H4 (cell line): ENCODE measurements at regions not wholly inside any gene's neighbourhood (a gene's known extent, or its start where the extent isn't known, plus 50 kb on each side); places are given as distances from the start of the nearest gene placed in this dataset.
"Not testable (repeated sequence)": the region's sequence is repeated elsewhere in the genome, so short reads cannot be mapped to it uniquely, and the experiment has no call there.

Source experiments
- DNase-seq: peaks from one replicate; pipeline ENCODE4 v3.0.0-alpha.2; 2015; ENCODE audit warnings: low spot score

DNA sequence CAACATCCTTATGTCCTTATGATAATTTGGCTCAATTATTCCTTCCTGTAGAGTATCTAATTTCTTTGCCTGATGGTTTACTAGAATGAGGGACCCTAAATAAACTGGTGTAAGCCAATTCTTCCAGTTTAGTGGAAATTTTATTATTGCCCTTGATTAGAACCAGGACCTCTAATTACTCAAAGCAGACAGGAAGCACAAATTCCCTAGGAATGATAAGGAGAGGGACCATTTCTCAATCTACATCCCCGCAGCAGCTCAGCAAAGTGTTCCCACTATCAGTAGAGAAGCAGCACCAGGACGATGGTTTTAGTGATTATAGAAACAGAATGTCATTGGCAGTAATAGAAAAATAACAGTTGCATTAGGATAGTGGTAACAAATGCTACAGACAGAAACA lies 97.1 kb downstream of the PLPPR4 start:
- DNase-seq: no peak

DNA sequence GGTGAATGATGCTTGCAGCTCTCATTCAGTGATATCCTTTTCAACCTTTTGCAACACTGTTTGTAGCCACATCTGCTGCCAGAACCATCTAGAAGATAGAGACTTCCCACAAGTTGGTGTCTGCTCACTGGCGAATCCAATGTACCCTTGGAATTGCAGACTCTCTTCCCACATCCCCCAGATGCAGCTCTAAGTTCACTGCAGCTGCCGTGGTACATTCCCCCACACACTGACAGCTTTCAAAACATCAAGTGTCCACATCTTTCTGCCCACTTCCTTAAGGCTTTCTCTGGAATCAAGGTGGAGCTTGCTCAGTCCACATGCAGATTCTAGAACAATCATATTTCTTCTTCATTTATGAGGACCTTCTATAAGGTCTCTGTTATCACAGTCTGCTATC lies 99.2 kb downstream of the PLPPR4 start:
- no peak for DNase-seq

DNA sequence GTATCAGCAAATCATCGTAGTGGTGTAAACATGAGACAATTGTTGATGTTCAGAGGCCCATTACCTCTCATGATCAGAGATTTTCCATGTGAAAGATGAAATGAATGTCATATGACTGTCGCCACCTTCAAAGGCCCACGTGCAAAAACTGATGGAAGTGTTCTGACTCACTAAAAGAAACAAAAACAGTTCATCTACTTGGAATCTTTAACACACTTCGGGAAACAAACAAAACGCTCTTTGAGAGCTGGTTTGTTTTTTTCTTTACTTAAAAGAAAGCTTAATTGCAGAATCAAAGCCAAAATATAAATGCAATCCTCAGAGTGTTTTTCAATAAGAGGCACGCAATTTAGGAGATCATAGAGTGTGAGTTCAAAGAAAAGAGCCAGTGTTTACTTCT lies 100.8 kb downstream of the PLPPR4 start:
- no peak for DNase-seq

DNA sequence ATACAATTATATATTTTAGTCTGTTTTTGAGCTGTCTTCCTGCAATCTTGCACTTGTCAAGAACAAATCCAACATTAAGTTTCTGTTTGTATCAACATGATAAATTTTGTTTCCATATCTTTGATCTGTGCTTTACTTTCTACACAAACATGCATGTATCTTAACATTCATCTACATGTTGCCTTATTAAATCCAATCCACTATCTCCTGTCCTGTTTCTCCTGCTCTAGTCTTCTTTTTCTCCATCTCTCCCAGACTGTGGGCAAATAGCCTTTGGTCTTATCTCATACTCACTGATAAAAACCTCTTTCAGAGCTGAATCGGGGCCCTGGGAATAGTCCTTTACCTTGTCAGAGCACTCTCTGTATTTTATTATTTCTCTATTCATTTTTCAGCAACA lies 101.3 kb downstream of the PLPPR4 start:
- no peak for DNase-seq

DNA sequence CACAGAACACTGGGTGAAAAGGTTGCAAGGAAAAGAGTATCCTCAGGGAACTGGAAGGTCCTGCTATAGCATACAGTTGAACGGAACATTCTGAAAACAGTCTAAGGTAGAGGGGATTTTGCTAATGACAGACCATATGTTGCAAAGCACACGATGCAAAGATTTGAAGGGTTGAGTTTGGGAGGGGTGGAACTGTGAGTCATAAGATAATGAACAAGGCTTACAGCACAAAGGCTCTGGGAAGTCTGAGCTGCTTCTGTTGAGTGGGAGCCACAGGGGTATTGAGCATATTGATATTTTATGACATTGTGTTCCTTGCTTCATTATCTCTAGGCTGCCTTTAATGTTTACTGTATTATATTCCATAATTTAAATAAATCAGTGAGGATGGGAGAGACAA lies 104.9 kb downstream of the PLPPR4 start:
- DNase-seq: no peak

DNA sequence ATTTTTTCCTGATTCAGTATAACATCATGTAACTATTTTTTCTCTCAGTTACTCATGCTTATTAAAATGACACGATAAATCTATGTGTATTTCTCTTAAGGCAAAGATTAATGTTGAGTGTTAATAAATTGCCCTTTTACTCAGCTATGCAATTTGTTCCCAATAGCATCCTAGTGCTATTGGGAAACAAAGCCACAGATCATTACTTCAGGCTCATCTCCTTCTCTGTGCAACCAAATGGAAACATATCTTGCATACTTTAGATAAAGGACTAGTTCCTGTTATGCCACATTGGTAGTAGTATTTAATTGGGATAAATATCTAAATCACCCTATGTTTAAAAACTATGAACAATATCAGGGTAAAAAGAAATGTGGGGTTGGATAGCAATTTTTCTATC lies 106.2 kb downstream of the PLPPR4 start:
- DNase-seq: no peak

DNA sequence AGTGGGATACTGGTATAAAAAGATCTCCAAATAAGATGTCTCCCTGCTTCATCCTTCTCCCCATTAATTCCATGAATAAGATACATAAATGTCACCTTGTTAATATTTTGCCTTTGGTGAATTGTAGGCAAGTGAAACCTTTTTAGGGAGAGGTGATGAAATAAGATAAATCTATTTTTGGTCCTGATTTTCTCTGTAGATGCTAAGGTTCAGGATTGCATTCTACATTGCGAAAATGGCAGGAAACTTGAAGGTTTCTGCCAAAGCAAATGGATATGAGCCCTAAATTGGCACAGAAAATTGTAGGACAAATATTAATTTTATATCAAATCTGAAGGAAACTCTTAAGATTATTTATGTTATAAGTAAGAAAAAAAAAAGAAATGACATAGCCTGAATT lies 107.1 kb downstream of the PLPPR4 start:
- DNase-seq: no peak

DNA sequence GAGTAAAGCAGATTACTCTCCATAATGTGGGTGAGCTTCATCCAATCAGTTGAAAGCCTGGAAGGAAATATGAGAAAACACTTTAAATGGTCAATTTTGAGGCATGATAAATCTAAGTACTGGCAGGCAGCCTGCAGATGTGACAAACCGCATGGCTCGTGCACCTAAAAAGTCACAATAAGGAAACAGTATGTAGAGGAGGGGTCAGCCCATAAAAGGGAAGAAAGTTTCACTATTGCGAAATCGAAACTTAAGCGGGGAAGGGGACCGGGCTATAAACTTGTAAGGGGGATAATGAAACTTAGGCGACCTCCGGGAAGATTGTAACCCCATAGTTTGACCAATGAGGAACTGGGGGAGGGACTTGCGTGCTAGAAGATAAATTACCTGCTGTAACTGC lies 109.8 kb downstream of the PLPPR4 start:
- DNase-seq: no peak

DNA sequence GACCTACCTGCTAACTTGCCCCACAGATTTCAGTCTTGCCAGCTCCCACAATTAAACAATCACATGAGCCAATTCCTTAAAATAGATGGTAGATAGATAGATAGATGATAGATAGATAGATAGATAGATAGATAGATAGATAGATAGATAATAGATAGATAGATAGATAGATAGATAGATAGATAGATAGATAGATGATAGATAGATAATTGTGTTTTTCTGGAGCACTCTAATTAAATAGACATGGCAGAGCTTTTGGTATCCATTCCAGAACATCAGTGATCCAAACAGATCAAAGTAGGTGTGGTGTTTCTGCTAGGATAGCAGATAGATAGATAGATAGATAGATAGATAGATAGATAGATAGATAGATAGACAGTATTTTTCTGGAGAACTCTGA lies 110.4 kb downstream of the PLPPR4 start:
- not testable (repeated sequence) for DNase-seq

DNA sequence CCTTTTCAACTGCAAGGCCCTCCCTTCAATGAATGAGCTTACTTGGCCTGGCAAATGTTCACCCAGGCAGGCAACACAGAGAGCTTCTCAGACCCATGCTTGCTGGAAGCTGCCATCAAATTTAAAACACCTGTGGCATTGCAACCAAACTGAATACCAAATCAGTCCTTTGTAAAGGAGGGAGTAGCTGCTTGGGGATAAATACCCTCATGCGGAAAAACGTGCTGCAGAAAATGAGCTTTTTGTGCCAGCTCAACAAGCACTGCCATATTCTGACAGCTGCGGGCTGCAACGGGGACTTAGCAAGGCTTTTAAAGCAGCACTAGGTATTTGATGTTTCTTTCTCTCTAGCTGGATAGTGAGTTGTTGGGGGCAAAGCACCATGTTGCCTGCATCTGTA lies 119.7 kb downstream of the PLPPR4 start:
- DNase-seq: no peak

DNA sequence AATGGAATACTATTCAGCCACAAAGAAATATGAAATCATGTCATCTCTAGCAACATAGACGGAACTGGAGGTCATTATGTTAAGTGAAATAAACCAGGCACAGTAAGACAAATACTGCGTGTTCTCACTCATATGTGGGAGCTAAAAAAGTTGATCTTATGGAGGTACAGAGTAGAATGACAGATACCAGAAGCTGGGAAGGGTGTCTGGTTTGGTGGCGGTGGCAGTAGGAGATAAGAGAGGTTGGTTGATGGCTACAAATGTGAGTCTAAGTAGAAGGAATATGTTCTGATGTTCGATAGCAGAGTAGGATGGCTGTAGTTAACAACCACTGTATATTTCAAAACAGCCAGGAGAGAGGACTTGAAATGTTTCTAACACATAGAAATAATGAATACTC lies 121.6 kb downstream of the PLPPR4 start:
- DNase-seq: no peak

DNA sequence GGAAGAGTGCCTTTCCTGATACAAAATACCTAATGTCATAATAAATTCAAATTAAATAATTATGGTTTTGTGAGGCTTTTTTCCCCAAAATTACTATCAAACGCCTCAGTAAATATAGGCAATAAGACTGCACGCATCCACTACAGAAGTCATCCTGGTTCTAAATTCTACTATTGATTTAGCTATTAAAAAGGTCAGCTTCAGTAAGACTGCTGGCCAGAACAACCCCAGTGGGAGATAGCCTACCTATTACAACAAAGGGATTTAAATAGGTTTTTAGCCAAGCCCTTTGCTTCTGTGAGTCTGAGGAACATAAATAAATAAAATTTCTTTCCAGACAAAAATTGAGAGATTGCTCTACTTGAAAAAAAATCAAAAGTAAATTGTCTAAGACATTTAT lies 132.1 kb downstream of the PLPPR4 start:
- DNase-seq: no peak

DNA sequence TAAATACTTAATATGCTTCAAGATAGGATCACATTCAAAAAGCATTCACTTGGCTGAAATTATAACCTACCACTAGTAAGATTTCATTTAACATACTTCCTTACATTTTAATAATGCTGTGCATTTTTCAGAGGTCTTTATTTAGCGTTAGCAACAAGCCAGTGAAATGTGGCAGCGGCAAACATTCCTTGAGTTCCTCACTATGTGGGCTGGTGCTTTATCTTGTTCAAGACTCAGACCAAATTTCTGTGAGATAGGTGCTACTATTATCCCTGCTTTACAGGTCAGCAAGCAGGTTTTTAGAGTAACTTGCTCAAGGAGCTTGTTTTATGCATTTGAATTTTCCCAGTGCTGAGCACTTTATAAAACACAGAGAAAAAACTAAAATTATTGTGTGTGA lies 132.7 kb downstream of the PLPPR4 start:
- DNase-seq: no peak

DNA sequence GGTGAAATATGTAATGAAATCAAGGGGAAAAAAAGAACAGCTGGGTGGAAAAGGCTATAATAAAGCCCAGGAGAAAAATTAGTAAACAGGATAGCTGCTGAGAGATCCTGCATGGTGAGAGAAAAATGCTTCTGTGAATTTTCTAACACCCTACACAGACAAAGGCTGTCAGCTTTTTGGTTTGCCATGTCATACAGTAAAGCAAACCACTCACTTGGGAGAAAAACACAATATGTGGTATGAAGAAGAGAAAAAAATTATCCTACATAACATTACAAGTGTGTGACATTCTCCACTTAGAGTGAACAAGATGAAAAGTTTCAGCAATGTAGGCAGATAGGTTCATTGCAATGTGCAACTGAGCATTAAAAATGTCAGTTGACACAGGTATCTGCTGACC lies 133.6 kb downstream of the PLPPR4 start:
- DNase-seq: no peak

DNA sequence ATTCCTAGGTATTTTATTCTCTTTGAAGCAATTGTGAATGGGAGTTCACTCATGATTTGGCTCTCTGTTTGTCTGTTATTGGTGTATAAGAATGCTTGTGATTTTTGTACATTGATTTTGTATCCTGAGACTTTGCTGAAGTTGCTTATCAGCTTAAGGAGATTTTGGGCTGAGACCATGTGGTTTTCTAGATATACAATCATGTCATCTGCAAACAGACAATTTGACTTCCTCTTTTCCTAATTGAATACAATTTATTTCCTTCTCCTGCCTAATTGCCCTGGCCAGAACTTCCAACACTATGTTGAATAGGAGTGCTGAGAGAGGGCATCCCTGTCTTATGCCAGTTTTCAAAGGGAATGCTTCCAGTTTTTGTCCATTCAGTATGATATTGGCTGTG lies 137.3 kb downstream of the PLPPR4 start:
- DNase-seq: not testable (repeated sequence)

DNA sequence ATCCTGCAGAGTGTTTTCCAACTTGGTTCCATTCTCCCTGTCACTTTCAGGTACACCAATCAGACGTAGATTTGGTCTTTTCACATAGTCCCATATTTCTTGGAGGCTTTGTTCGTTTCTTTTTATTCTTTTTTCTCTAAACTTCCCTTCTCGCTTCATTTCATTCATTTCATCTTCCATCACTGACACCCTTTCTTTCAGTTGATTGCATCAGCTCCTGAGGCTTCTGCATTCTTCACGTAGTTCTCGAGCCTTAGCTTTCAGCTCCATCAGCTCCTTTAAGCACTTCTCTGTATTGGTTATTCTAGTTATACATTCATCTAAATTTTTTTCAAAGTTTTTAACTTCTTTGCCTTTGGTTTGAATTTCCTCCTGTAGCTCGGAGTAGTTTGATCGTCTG lies 140.1 kb downstream of the PLPPR4 start:
- DNase-seq: not testable (repeated sequence)

DNA sequence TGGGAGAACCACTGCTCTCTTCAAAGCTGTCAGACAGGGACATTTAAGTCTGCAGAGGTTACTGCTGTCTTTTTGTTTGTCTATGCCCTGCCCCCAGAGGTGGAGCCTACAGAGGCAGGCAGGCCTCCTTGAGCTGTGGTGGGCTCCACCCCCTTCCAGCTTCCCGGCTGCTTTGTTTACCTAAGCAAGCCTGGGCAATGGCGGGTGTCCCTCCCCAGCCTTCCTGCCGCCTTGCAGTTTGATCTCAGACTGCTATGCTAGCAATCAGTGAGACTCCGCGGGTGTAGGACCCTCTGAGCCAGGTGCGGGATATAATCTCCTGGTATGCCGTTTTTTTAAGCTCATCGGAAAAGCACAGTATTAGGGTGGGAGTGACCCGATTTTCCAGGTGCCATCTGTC lies 141.0 kb downstream of the PLPPR4 start:
- not testable (repeated sequence) for DNase-seq

DNA sequence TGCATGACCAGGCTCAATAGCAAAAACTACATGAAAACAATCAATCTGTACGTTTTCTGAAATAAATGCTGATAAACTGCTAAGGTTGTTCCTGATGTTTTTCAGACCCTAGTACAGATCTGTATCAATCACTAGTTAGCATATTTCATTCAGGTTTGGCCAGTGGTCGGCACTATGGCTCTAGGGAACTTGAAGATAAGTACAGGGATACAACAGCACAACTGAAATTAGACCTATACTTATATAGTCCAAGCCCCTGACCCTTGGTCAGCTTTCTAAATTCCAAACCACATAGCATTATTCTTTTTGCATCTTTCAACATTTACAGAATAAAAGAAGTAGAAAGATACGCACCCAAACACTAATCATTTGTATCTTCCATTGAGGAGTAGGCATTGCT lies 142.7 kb downstream of the PLPPR4 start:
- no peak for DNase-seq

DNA sequence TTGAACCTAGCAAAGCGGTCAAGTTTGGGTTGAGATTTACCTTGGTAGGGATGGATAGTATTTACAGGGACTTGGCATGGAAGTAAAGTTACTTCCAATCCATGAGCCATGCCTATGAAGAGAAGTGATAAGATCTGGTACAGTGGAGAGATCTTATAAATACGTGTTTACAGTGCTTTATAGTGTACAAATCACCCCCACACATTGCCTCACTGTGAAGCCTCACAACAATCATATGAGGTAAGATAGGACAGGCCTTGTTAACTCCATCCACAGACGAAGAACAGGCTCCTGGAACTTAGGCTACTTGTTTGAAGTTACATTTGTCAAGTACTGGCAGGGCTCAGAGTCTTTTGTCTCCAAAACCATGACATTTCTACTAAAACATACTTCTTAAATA lies 159.8 kb downstream of the PLPPR4 start:
- no peak for DNase-seq

DNA sequence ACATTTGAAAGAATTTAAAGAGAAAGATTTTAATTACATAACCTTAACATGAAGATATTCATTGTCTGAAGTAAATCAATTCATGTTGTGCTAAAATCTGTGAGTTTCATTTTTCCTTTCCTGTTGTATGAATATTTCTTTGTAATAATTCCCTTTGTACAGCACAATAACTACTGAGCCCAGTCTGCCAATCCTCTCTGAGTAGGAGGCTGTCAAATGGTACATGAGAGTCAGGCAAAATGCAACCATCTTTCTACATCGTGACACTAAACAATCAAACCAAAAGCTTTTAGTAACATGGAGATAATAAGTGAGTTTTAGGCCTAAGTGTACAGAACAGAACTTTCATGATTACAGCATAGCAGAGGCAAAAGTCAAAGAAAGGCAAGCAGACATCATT lies 165.5 kb downstream of the PLPPR4 start:
- DNase-seq: no peak

DNA sequence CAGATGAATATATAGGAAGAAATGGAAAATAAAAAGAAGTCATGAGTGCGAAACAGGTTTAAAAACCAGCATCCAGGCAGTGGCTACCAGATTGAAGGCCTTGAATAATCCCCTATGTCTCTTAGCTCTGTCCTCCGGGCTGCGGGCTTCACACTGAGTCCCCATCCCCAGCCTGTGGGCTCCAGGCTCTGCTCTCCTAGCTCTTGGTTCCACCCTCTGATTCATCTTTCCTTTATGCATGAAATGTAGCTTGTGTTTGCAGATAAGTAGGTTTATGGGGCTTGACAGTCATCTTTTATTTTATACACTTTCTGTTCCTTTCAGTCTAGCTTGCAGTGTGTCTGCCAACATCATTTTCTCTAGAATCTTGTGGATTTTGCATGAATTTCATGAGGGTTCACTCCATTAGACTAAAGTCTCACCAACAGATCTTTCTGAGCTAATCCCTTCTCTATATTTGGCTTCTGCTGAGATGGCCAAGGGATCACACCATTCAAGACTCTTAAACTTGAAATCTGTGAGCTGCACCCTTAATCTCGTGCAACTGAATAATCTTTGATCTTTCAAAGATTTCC lies 174.5 kb downstream of the PLPPR4 start:
- DNase-seq: no peak

DNA sequence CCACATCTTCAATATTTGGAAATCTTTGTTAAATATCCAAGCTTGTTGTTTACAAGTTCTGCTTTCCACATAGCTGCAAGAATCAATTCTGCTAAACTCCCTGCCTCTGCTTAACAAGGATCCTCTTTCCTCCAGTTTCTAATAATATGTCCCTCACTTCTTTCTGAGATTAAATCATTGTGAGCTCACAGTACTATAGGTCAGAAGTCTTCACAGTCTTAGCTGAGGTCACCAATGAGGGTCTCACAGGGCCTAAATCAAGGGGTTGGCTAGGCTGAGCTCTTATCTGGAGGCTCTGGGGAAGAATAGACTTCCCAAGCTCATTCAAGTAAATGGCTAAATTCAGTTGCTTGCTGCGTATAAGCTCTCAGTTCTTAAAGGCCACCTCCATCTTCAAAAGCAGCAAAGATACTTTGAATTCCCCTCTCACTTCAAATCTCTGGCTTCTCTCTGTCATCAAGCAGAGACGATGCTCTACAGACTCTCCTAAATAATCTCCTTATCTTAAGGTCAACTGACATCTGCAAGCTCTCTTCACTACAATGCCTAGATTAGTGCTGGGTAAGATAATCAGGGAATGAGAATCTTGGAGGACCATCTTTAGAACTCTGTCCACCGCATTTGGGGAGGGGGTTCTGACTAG lies 175.3 kb downstream of the PLPPR4 start:
- no peak for DNase-seq

DNA sequence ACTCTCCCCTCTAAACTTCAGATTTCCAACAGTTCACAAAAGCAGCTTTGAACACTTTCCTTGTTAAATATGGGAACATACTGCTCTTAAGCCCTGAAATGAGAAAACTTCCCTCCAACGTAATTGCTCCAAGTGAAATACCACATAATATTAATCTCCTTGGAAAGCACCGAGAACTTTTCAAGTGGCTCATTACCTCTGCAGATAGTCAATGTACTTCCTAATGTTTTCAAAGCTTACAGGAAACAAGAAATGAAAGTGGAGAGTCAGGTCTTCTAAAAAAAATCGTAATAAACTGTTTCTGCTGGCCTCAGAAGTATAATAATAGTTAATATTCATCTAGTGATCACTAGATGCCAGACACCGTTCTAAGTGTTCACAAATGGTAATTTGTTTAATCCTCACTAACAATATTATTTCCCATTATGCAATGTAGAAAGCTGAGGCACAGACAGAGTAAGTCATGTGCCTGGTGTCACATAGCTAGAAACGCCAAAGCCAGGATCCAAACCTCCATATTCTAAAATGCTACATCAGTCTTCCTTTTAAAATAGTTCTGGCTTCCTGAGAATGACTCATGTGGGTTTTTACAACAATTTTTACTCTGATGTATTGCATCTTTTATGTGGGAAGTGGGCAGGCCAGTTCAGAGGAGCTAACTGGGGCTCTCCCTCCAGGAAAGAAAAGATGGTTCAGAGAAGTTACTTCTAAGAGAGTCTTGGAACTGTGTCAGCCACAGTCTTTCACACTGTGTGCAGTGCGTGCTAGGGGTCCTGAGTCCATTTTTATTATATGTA lies 177.2 kb downstream of the PLPPR4 start:
- peak; percentile 50 for DNase-seq
